Astrocyte (in vitro differentiated cells and primary cell): ENCODE measurements at regions not wholly inside any gene's neighbourhood (a gene's known extent, or its start where the extent isn't known, plus 50 kb on each side); places are given as distances from the start of the nearest gene placed in this dataset.

Experiments used
- CTCF ChIP-seq: IDR thresholded peaks from 2 replicates; pipeline ENCODE4 v1.5.1; 2011; ENCODE audit warnings: low read depth, mild to moderate bottlenecking, inconsistent platforms, low read length, moderate library complexity; ENCODE audit not compliant: insufficient read depth
- EZH2 ChIP-seq: IDR thresholded peaks from 2 replicates; pipeline ENCODE4 v1.6.1; 2012; ENCODE audit warnings: mild to moderate bottlenecking, low read length, inconsistent platforms; ENCODE audit not compliant: insufficient read depth

- TF ChIP-seq CTCF = no peak
- no peak for TF ChIP-seq EZH2
Measured at GRCh38 chr1:201598396-201598795, 59.5 kb downstream of the NAV1 start.
